ENCODE measurements at regions not wholly inside any gene's neighbourhood (a gene's known extent, or its start where the extent isn't known, plus 50 kb on each side); places are given as distances from the start of the nearest gene placed in this dataset.

DNA sequence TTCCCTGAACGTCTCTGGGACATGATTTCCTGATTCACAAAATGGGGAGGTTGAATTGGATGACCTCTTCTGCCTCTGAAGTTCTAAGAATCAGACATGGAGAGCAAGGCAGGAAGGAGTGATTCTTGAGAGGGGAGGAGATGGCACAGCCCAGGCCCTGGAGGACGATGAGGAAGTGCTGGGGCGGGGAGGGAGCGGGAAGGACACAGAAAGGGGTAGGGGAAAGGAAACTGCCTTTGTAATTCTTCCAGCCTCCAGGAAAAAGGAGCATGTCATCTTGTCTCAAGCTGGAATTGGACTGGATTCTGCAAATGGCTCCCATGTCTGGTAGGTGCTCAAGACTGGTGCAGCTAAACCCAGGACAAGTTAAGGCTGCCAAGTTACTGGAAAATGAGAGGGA is 97.0 kb upstream of the NCK2 start:
- TF ChIP-seq, protein P1, sequence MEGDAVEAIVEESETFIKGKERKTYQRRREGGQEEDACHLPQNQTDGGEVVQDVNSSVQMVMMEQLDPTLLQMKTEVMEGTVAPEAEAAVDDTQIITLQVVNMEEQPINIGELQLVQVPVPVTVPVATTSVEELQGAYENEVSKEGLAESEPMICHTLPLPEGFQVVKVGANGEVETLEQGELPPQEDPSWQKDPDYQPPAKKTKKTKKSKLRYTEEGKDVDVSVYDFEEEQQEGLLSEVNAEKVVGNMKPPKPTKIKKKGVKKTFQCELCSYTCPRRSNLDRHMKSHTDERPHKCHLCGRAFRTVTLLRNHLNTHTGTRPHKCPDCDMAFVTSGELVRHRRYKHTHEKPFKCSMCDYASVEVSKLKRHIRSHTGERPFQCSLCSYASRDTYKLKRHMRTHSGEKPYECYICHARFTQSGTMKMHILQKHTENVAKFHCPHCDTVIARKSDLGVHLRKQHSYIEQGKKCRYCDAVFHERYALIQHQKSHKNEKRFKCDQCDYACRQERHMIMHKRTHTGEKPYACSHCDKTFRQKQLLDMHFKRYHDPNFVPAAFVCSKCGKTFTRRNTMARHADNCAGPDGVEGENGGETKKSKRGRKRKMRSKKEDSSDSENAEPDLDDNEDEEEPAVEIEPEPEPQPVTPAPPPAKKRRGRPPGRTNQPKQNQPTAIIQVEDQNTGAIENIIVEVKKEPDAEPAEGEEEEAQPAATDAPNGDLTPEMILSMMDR (optimal IDR thresholded peaks at IDR 0.05 in 1 of 3, IDR thresholded peaks at IDR 0.05 in 1 of 3, conservative IDR thresholded peaks at IDR 0.05 in 1 of 3; ENCODE audit: extremely low read depth in 1 of 3, insufficient read depth in 2 of 3, low read length in 3 of 3): no peak
- TF ChIP-seq EZH2 (IDR thresholded peaks at IDR 0.05; ENCODE audit: low read length): no peak

Data from keratinocyte (primary cell).